Endothelial cell of umbilical vein (primary cell): ENCODE measurements at regions not wholly inside any gene's neighbourhood (a gene's known extent, or its start where the extent isn't known, plus 50 kb on each side); places are given as distances from the start of the nearest gene placed in this dataset.

Experiments
- BruUV-seq: library from RNA; stranded (reverse); fragments of 400-500 nt; replicated peaks from 2 replicates; lab custom pipeline; 2021; lab: Mats Ljungman, UMichigan
- CTCF ChIA-PET: fragments of 300-600, 350-600 bp; sonication (Branson Sonifier 250); formaldehyde crosslinking; loops from one replicate; lab custom pipeline; 2021; ENCODE audit warnings: antibody characterized with exemption, inconsistent platforms; lab: Charles Lee
- POLR2A ChIA-PET: fragments of 300-600, 350-600 bp; sonication (Branson Sonifier 250); formaldehyde crosslinking; loops from one replicate; lab custom pipeline; 2021; ENCODE audit warnings: antibody characterized with exemption, inconsistent platforms; lab: Charles Lee
- DNase-seq: peaks from one replicate; pipeline ENCODE4 v3.0.0-alpha.2; 2011; ENCODE audit warnings: low read depth, low spot score
- FAIRE-seq: peaks from 2 replicates; lab custom pipeline; 2011; peaks lifted over from hg19 to GRCh38; lab: Jason Lieb, UNC
- H2AFZ ChIP-seq: 2 replicates; pipeline ENCODE4 v1.6.0; 2012; ENCODE audit warnings: low read depth, low read length, control low read depth, inconsistent platforms
- H3K27ac ChIP-seq: 2 replicates; pipeline ENCODE4 v1.5.1; 2011; ENCODE audit warnings: low read depth, mild to moderate bottlenecking, control low read depth, low read length, moderate library complexity; ENCODE audit not compliant: insufficient read depth
- H3K27me3 ChIP-seq, 2 experiments: 2 replicates each; pipeline versions ENCODE4 v1.6.0 to v1.6.1; 2011; ENCODE audit warnings: low read length in 2 of 2, mixed read lengths in 1 of 2; ENCODE audit not compliant: control insufficient read depth in 2 of 2, insufficient read depth in 2 of 2
- H3K36me3 ChIP-seq, 2 experiments: 2 replicates in 1 of 2; 3 replicates in 1 of 2; pipeline ENCODE4 v1.5.1; 2011; ENCODE audit warnings: low read length in 2 of 2, mild to moderate bottlenecking in 1 of 2, moderate library complexity in 1 of 2; ENCODE audit not compliant: control insufficient read depth in 2 of 2, insufficient read depth in 2 of 2; ENCODE audit errors: extremely low read depth in 1 of 2
- H3K4me1 ChIP-seq: 3 replicates; pipeline ENCODE4 v1.5.1; 2011; ENCODE audit warnings: mild to moderate bottlenecking, low read length; ENCODE audit not compliant: control insufficient read depth, insufficient read depth; ENCODE audit errors: extremely low read depth
- H3K4me2 ChIP-seq: 2 replicates; pipeline ENCODE4 v1.6.1; 2011; ENCODE audit warnings: low read length, control low read depth, mixed read lengths; ENCODE audit not compliant: insufficient read depth
- H3K4me3 ChIP-seq, 3 experiments: fragments of 200-600 bp in 1 of 3; sonication (generic), shearing (Covaris generic) in 1 of 3; replicated peaks in 1 of 3; 2 replicates each; pipeline ENCODE4 v1.5.1; 2011 to 2016; ENCODE audit warnings: control low read depth in 3 of 3, low read length in 3 of 3, mild to moderate bottlenecking in 2 of 3, inconsistent platforms in 1 of 3, low read depth in 1 of 3, moderate library complexity in 1 of 3; ENCODE audit not compliant: insufficient read depth in 1 of 3
- H3K79me2 ChIP-seq: 2 replicates; pipeline ENCODE4 v1.6.0; 2012; ENCODE audit warnings: low read length, inconsistent platforms; ENCODE audit not compliant: control insufficient read depth, insufficient read depth
- H3K9ac ChIP-seq: replicated peaks from 2 replicates; pipeline ENCODE3; 2011; ENCODE audit warnings: low read length, control low read depth; ENCODE audit not compliant: insufficient read depth; ENCODE audit errors: extremely low read depth
- H3K9me1 ChIP-seq: replicated peaks from 3 replicates; pipeline ENCODE4 v1.6.0; 2011; ENCODE audit warnings: mild to moderate bottlenecking, low read length; ENCODE audit not compliant: control insufficient read depth, insufficient read depth; ENCODE audit errors: extremely low read depth
- H3K9me3 ChIP-seq: replicated peaks from 2 replicates; pipeline ENCODE4 v1.5.1; 2012; ENCODE audit warnings: low read length, inconsistent platforms; ENCODE audit not compliant: control insufficient read depth, insufficient read depth
- H4K20me1 ChIP-seq: replicated peaks from 2 replicates; pipeline ENCODE3; 2011; ENCODE audit warnings: mild to moderate bottlenecking, low read length; ENCODE audit not compliant: control insufficient read depth, insufficient read depth; ENCODE audit errors: extremely low read depth
- EZH2 ChIP-seq: IDR thresholded peaks from 2 replicates; pipeline ENCODE4 v1.6.1; 2012; ENCODE audit warnings: borderline replicate concordance, low read depth, mild to moderate bottlenecking, moderate library complexity, low read length, inconsistent platforms; ENCODE audit not compliant: severe bottlenecking
- FOS ChIP-seq: IDR thresholded peaks from 2 replicates; pipeline ENCODE4 v1.6.1; 2011; ENCODE audit warnings: mild to moderate bottlenecking, low read length, moderate library complexity, borderline replicate concordance; ENCODE audit not compliant: insufficient read depth
- GATA2 ChIP-seq: IDR thresholded peaks from 2 replicates; pipeline ENCODE4 v1.7.0; 2011; ENCODE audit warnings: low read depth, mild to moderate bottlenecking, moderate library complexity, mixed read lengths, low read length; ENCODE audit not compliant: insufficient read length, insufficient read depth
- JUN ChIP-seq: IDR thresholded peaks from 2 replicates; pipeline ENCODE4 v1.6.1; 2011; ENCODE audit warnings: borderline replicate concordance, low read depth; ENCODE audit not compliant: insufficient read length, insufficient read depth
- MYC ChIP-seq: IDR thresholded peaks from one replicate; pipeline ENCODE4 v1.6.1; 2011; ENCODE audit warnings: mild to moderate bottlenecking, low read depth, low read length
- POLR2A ChIP-seq: IDR thresholded peaks from 2 replicates; pipeline ENCODE4 v1.6.1; 2012; ENCODE audit warnings: low read depth, mild to moderate bottlenecking, control low read depth, low read length
- POLR2AphosphoS5 ChIP-seq: IDR thresholded peaks from 2 replicates; pipeline ENCODE4 v1.6.1; 2012; ENCODE audit warnings: low read depth, mild to moderate bottlenecking, control low read depth, low read length, moderate library complexity; ENCODE audit not compliant: insufficient read depth
- dilution Hi-C: fragments of 300-500 bp; cut with MboI; formaldehyde crosslinking; loops from one replicate; pipeline ENCODE4 v1.15.0; 2019; ENCODE audit warnings: low sequenced_read_pairs; ENCODE audit not compliant: extremely low pct_ligation_motif_present
- intact Hi-C: fragments of 100-400 bp; cut with micrococcal nuclease; formaldehyde crosslinking; loops from one replicate; pipeline ENCODE4 v1.10.0; 2022
- TF ChIP-seq, protein P1 (sequence below), 2 donors: IDR thresholded peaks; 1 replicate in 1 of 2; 2 replicates in 1 of 2; pipeline ENCODE4 v1.5.1; 2011; ENCODE audit warnings: low read length in 2 of 2, mild to moderate bottlenecking in 2 of 2, moderate library complexity in 2 of 2, control low read depth in 1 of 2, inconsistent platforms in 1 of 2, low read depth in 1 of 2; ENCODE audit not compliant: insufficient read depth in 1 of 2; ENCODE audit errors: extremely low read depth in 1 of 2
- TF ChIP-seq, protein P2 (sequence below): IDR thresholded peaks from 2 replicates; pipeline ENCODE4 v1.6.1; 2011; ENCODE audit not compliant: insufficient read depth, insufficient read length

DNA sequence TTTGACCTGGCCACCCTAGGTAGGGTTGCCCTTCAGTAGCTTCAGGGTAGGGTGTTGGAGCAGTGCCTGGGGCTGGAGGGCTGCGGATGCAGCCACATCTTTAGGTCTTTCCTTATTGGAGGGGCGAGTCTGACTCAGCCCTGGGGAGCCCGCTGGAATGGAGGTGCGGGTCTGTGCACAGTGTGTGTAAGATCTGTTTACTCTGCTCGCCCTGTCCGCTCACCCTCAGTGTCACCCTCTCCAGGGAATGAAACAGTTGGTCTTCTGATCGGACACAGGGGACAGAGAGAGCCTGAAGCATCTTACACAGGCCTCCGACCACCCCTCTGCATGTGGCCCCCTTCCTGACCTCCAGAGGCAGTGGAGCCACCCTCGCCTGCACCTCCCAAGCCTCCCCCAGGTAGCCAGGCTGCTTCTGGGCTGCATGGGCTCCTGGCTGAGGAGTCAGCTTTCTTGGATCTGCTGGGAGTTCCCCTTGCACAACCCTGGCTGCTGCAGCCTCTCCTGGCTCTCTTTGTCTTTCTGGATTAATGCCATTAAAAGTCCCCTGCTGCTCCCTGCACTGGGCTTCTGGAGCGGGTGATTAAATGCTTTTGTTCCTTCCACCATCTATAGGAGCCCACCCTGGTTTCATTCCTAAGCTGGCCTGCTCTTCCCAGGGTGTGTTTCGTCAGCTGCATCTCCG lies 82.6 kb downstream of the ASB1 start:
- Histone ChIP-seq H3K4me1 (no peaks in the 10 kb centered on the region), H3K9ac (no peak overlapping the region), H3K79me2 (no peaks in the 10 kb centered on the region), H3K36me3 (no peaks in the 10 kb centered on the region), H3K9me1 (no peaks in the 10 kb centered on the region), H3K27me3 (no peaks in the 10 kb centered on the region), H4K20me1 (no peaks in the 10 kb centered on the region), H3K27ac (no peak overlapping the region), H3K4me2 (no peak overlapping the region), H3K9me3 (no peaks in the 10 kb centered on the region), H2AFZ (no peak overlapping the region), H3K4me3 (no peak overlapping the region)
- dilution Hi-C loops = no loop called here
- DNase-seq (no peak), FAIRE-seq (no peak)
- intact Hi-C loops = no loop called here
- TF ChIP-seq GATA2 = no peak
- TF ChIP-seq, protein P1, sequence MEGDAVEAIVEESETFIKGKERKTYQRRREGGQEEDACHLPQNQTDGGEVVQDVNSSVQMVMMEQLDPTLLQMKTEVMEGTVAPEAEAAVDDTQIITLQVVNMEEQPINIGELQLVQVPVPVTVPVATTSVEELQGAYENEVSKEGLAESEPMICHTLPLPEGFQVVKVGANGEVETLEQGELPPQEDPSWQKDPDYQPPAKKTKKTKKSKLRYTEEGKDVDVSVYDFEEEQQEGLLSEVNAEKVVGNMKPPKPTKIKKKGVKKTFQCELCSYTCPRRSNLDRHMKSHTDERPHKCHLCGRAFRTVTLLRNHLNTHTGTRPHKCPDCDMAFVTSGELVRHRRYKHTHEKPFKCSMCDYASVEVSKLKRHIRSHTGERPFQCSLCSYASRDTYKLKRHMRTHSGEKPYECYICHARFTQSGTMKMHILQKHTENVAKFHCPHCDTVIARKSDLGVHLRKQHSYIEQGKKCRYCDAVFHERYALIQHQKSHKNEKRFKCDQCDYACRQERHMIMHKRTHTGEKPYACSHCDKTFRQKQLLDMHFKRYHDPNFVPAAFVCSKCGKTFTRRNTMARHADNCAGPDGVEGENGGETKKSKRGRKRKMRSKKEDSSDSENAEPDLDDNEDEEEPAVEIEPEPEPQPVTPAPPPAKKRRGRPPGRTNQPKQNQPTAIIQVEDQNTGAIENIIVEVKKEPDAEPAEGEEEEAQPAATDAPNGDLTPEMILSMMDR (IDR thresholded peaks at IDR 0.05; ENCODE audit: extremely low read depth in 1 of 2, insufficient read depth in 1 of 2, low read depth in 1 of 2, low read length in 2 of 2) = no peak
- CTCF ChIA-PET = interaction anchor here (7.5 kb wide), 1 partner anchor 277 kb away, joined by 223 read pairs; no protein-coding TSS in a partner anchor
- POLR2A ChIA-PET = no interaction called here
- BruUV-seq = no TSS peak

DNA sequence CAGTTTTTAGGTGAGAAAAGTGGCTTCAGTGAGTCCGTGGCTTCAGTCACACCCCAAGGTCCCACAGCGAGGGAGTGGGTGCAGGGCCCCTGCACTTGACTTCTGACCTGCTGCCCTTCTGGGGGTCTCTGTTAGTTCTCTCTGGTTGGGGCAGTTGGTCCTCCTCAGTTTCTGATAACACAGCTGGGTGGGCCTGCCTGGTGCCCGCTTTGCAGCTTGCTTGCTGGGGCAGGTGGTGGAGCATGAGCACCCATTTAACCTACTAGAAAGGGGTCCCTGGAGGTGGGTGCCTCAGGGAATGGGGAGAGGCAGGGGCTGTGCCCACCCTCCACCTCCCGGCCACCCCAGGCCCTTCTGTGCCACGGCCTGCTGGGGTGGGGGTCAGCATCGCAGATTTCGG lies 83.2 kb downstream of the ASB1 start:
- Histone ChIP-seq H3K27me3 (no peaks in the 10 kb centered on the region), H2AFZ (no peak overlapping the region), H3K79me2 (no peaks in the 10 kb centered on the region), H4K20me1 (no peaks in the 10 kb centered on the region), H3K36me3 (no peaks in the 10 kb centered on the region), H3K9ac (no peak overlapping the region), H3K4me3 (no peak overlapping the region), H3K4me2 (no peak overlapping the region), H3K9me3 (no peaks in the 10 kb centered on the region), H3K27ac (no peak overlapping the region), H3K4me1 (no peaks in the 10 kb centered on the region), H3K9me1 (no peaks in the 10 kb centered on the region)
- dilution Hi-C loops (no loop called here), intact Hi-C loops (no loop called here)
- DNase-seq (no peak), FAIRE-seq (no peak)
- POLR2A ChIA-PET = no interaction called here
- BruUV-seq = no TSS peak
- TF ChIP-seq JUN = no peak
- TF ChIP-seq GATA2 = no peak
- TF ChIP-seq POLR2AphosphoS5 = no peak
- no peak for TF ChIP-seq FOS
- no peak for TF ChIP-seq POLR2A
- TF ChIP-seq, protein P1 (IDR thresholded peaks at IDR 0.05; ENCODE audit: extremely low read depth in 1 of 2, insufficient read depth in 1 of 2, low read depth in 1 of 2, low read length in 2 of 2) = no peak
- TF ChIP-seq, protein P2, sequence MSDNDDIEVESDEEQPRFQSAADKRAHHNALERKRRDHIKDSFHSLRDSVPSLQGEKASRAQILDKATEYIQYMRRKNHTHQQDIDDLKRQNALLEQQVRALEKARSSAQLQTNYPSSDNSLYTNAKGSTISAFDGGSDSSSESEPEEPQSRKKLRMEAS = no peak
- no peak for TF ChIP-seq MYC
- no peak for TF ChIP-seq EZH2
- CTCF ChIA-PET = interaction anchor here (1.0 to 7.5 kb wide), 2 partner anchors 109 to 276 kb away, joined by 5 to 223 read pairs; no protein-coding TSS in a partner anchor
